ENCODE measurements at regions not wholly inside any gene's neighbourhood (a gene's known extent, or its start where the extent isn't known, plus 50 kb on each side); places are given as distances from the start of the nearest gene placed in this dataset.
"Not testable (repeated sequence)": the region's sequence is repeated elsewhere in the genome, so short reads cannot be mapped to it uniquely, and the experiment has no call there.

GRCh38 chr1:220942278-220942677 is 63.0 kb downstream of the HLX start:
- DNase-seq = no peak

GRCh38 chr1:220942914-220943313 is 63.7 kb downstream of the HLX start:
- not testable (repeated sequence) for DNase-seq

GRCh38 chr1:220943319-220943996 is 64.2 kb downstream of the HLX start:
- DNase-seq = no peak

GRCh38 chr1:220950576-220950975 is 71.3 kb downstream of the HLX start:
- DNase-seq = no peak

GRCh38 chr1:220952961-220953643 is 73.9 kb downstream of the HLX start:
- DNase-seq = no peak

GRCh38 chr1:220954321-220955075 is 75.3 kb downstream of the HLX start:
- no peak for DNase-seq

- DNase-seq = no peak
Measured at GRCh38 chr1:220955116-220955515, 75.9 kb downstream of the HLX start.

- DNase-seq = no peak
Measured at GRCh38 chr1:220956501-220957232, 77.4 kb downstream of the HLX start.

GRCh38 chr1:220957233-220957605 is 78.0 kb downstream of the HLX start:
- DNase-seq = no peak

GRCh38 chr1:220958234-220958633 is 79.0 kb downstream of the HLX start:
- no peak for DNase-seq

- DNase-seq = no peak
Measured at GRCh38 chr1:220962031-220962751, 82.9 kb downstream of the HLX start.

GRCh38 chr1:220966041-220966440 is 86.8 kb downstream of the HLX start:
- no peak for DNase-seq

- DNase-seq = no peak
Measured at GRCh38 chr1:220966473-220966872, 87.2 kb downstream of the HLX start.

- no peak for DNase-seq
Measured at GRCh38 chr1:220966881-220967611, 87.8 kb downstream of the HLX start.

GRCh38 chr1:220967911-220968310 is 88.7 kb downstream of the HLX start:
- no peak for DNase-seq

GRCh38 chr1:220969281-220969680 is 90.0 kb downstream of the HLX start:
- not testable (repeated sequence) for DNase-seq

GRCh38 chr1:220970311-220970710 is 91.1 kb downstream of the HLX start:
- no peak for DNase-seq

- no peak for DNase-seq
Measured at GRCh38 chr1:220971221-220971620, 92.0 kb downstream of the HLX start.

- DNase-seq = no peak
Measured at GRCh38 chr1:220974431-220974830, 95.2 kb downstream of the HLX start.

GRCh38 chr1:220976390-220976789 is 97.1 kb downstream of the HLX start:
- DNase-seq = no peak

- no peak for DNase-seq
Measured at GRCh38 chr1:220979371-220979770, 100.1 kb downstream of the HLX start.
